Effector memory CD4-positive, alpha-beta T cell (primary cell): ENCODE measurements at regions not wholly inside any gene's neighbourhood (a gene's known extent, or its start where the extent isn't known, plus 50 kb on each side); places are given as distances from the start of the nearest gene placed in this dataset.

Experiments
- DNase-seq, 3 donors: peaks; one replicate each; pipeline ENCODE4 v3.0.0-alpha.2; 2020
- H3K27ac ChIP-seq: 2 replicates; pipeline ENCODE4 v1.7.0; 2013; ENCODE audit warnings: mild to moderate bottlenecking, low read length, moderate library complexity; ENCODE audit not compliant: insufficient read depth, poor library complexity, severe bottlenecking
- H3K27me3 ChIP-seq: replicated peaks from 2 replicates; pipeline ENCODE4 v1.7.0; 2013; ENCODE audit warnings: mild to moderate bottlenecking, low read length; ENCODE audit not compliant: insufficient read depth, control insufficient read depth, poor library complexity, severe bottlenecking
- H3K36me3 ChIP-seq: 2 replicates; pipeline ENCODE4 v1.7.0; 2013; ENCODE audit warnings: mild to moderate bottlenecking, low read length, moderate library complexity; ENCODE audit not compliant: control insufficient read depth, insufficient read depth
- H3K4me1 ChIP-seq: 2 replicates; pipeline ENCODE4 v1.7.0; 2013; ENCODE audit warnings: low read length, mild to moderate bottlenecking; ENCODE audit not compliant: control insufficient read depth, insufficient read depth, poor library complexity, severe bottlenecking
- H3K4me3 ChIP-seq: 2 replicates; pipeline ENCODE4 v1.7.0; 2013; ENCODE audit warnings: low read length, low read depth, mild to moderate bottlenecking; ENCODE audit not compliant: insufficient read depth, poor library complexity, severe bottlenecking
- H3K9me3 ChIP-seq: 2 replicates; pipeline ENCODE4 v1.7.0; 2013; ENCODE audit warnings: mild to moderate bottlenecking, low read length, moderate library complexity; ENCODE audit not compliant: control insufficient read depth

DNA sequence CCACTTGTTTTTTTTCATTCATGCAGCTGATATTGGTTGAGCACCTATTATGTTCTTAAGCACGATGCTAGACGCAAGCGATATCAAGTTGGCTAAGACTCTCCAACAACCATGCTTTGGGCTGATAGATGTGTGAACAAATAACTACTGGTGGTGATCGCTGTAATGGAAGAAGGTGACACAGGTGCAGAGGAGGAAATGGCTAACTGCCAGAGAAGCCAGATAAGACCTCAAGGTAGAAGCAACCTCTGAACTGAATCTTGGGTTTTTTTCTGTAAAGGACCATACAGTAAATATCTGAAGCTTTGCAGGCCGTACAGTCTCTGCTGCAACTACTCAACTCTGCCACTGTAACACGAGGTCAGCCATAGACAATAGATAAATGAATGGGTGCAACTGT is 97.9 kb downstream of the C17orf67 start:
- no peak overlapping the region for H3K4me3 ChIP-seq
- no peaks in the 10 kb centered on the region for H3K4me1 ChIP-seq
- H3K9me3 ChIP-seq = no peaks in the 10 kb centered on the region
- no peak for DNase-seq
- H3K27me3 ChIP-seq = no peaks in the 10 kb centered on the region
- H3K36me3 ChIP-seq = no peaks in the 10 kb centered on the region
- no peak overlapping the region for H3K27ac ChIP-seq

DNA sequence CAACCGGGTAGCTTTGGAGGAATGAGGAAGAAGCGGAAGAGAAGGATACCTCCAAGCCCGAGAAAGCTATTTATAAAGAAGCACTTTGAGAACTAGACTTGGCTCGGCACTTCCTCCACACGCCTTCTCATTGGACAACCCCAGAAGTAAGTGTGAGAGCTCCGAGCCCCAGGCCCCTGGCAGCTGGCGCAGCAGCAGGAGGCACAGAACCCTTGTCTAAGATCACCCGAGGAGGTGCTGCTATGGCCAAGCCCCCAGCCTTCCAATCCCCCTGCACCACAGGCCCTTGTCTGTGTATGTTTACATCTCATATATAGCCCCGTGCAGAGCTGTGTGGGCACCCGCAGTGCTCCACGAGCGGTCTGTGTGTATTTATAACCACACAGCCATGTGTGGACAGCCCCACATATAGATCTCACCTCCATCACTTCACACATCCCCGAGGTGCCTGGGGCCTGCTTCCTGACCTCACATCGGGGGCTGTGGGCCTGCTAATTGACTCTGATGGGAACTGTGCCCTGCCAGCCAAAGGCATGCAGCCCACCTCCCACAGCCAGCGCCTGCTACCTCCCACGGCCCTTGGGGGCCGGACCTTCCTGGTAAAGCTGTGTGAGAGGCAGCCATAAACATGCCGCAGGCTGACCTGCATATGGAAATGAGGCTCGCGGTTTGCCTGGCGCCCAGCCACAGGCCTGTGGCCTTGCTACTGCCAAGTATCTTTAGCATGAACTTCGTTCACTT is 96.1 kb downstream of the C17orf67 start:
- H3K36me3 ChIP-seq = no peaks in the 10 kb centered on the region
- no peak for DNase-seq

DNA sequence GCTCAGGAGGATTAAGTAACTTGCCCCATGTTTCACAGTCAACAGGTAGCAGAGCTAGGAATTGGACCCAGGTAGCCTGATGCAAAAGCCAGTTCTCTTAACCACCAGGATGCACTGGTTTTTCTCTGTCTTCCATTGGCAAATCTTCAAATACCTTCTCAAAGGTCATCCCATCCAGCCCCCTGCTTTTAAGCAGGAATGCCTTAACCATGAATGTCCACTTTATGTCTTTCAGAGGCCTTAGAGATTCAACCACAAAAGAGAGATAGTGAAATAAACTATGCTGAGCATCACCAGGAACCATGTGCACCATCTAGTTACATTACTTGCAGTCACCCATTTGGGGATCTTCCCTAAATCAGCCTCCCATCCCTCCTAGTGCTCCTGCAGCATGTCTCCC is 94.3 kb downstream of the C17orf67 start:
- Histone ChIP-seq H3K9me3 (no peaks in the 10 kb centered on the region), H3K4me1 (no peaks in the 10 kb centered on the region), H3K4me3 (no peak overlapping the region), H3K27ac (no peak overlapping the region), H3K36me3 (no peaks in the 10 kb centered on the region), H3K27me3 (no peaks in the 10 kb centered on the region)
- no peak for DNase-seq

More for the DNA sequence above, 96.1 kb downstream of the C17orf67 start:
- no peaks in the 10 kb centered on the region for H3K27me3 ChIP-seq
- no peak overlapping the region for H3K4me3 ChIP-seq
- H3K9me3 ChIP-seq = no peaks in the 10 kb centered on the region
- no peak overlapping the region for H3K27ac ChIP-seq
- H3K4me1 ChIP-seq = no peaks in the 10 kb centered on the region

DNA sequence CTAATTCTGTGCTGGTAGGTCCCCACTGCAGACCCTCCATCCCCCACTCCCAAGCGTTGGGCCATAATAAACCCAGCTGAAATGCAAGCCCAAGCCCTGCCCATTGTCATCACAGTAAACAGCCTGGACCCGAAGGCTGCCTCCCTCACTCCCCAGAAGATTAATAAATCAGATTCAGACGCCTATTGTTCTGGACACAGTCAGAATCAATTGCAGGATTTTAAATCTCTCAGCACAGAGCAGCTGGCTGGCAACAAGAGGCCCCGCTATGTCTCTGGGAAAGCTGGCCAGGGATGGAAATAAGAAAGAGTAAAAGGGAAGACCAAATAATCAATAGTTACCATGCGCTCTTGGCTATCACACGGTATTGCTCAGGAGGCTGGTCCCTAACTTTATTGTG is 93.9 kb downstream of the C17orf67 start:
- H3K27ac ChIP-seq = no peak overlapping the region
- H3K27me3 ChIP-seq = no peaks in the 10 kb centered on the region
- H3K4me3 ChIP-seq = no peak overlapping the region
- no peaks in the 10 kb centered on the region for H3K4me1 ChIP-seq
- H3K36me3 ChIP-seq = no peaks in the 10 kb centered on the region
- H3K9me3 ChIP-seq = no peaks in the 10 kb centered on the region
- DNase-seq = no peak

DNA sequence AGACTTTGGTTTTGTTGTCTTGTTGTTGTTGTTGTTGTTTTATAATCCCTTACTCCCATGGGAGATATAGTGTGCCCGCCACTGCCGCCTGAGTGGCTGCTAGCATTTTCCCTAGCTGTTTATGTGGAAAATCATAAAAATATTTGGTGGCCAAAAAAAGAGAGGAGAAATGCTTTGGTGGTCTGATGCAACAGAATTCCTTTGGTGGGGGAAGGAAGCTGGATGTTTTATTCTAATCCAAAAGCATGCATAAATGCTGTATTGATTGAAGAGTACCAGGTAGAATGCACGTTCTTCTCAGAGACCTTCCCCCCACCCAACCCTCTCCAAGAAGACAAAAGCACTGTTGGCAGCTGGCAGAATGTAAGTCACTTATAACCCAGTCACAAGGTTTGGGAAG is 93.2 kb downstream of the C17orf67 start:
- H3K9me3 ChIP-seq = no peaks in the 10 kb centered on the region
- no peaks in the 10 kb centered on the region for H3K27me3 ChIP-seq
- no peak overlapping the region for H3K4me3 ChIP-seq
- H3K27ac ChIP-seq = no peak overlapping the region
- H3K4me1 ChIP-seq = no peaks in the 10 kb centered on the region
- no peak for DNase-seq
- H3K36me3 ChIP-seq = no peaks in the 10 kb centered on the region
